Left colon (tissue), 2 donors: ENCODE measurements at regions not wholly inside any gene's neighbourhood (a gene's known extent, or its start where the extent isn't known, plus 50 kb on each side); places are given as distances from the start of the nearest gene placed in this dataset.
"Not testable (repeated sequence)": the region's sequence is repeated elsewhere in the genome, so short reads cannot be mapped to it uniquely, and the experiment has no call there.

Source experiments
- ATAC-seq: fragments of 200-7000 bp; cut with Tn5 transposase; one replicate; pipeline ENCODE4 v1.9.1; 2020; ENCODE audit warnings: mild to moderate bottlenecking, moderate library complexity
- DNase-seq, 2 donors: peaks; one replicate each; pipeline ENCODE4 v3.0.0-alpha.2; 2020
- intact Hi-C, 2 donors: fragments of 100-400 bp; cut with DNase I in 1 of 2; cut with micrococcal nuclease in 1 of 2; formaldehyde crosslinking; loops; one replicate each; pipeline versions ENCODE4 v1.11.2 to v1.14.0; 2022; cut with DNase I, micrococcal nuclease
- donor health status: DM: no; HTN: no; CAD: no.
- donor health status: DM: yes; HTN: yes; CAD: no.

DNA sequence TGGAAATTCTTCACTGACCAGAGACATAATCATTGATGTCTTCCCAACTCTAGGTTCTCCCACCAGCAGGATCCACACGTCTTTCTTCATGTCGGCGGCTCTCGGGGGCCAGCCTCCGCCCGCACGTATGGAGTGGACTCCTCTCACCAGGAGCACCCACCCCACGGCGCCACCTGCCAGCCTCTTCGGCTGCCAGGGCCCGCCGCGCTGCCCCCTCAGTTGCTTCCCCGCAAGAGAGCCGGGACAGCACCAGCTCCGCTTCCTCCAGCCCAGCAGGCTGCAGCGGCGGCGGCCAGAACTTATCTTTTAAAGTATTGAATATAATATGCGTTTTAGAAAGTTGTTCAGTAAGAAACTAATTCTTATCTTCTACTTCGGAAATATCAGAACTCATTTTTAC, 273.5 kb downstream of the LIPI start:
- intact Hi-C loops = no loop called here
- ATAC-seq (no peak), DNase-seq (no peak)

DNA sequence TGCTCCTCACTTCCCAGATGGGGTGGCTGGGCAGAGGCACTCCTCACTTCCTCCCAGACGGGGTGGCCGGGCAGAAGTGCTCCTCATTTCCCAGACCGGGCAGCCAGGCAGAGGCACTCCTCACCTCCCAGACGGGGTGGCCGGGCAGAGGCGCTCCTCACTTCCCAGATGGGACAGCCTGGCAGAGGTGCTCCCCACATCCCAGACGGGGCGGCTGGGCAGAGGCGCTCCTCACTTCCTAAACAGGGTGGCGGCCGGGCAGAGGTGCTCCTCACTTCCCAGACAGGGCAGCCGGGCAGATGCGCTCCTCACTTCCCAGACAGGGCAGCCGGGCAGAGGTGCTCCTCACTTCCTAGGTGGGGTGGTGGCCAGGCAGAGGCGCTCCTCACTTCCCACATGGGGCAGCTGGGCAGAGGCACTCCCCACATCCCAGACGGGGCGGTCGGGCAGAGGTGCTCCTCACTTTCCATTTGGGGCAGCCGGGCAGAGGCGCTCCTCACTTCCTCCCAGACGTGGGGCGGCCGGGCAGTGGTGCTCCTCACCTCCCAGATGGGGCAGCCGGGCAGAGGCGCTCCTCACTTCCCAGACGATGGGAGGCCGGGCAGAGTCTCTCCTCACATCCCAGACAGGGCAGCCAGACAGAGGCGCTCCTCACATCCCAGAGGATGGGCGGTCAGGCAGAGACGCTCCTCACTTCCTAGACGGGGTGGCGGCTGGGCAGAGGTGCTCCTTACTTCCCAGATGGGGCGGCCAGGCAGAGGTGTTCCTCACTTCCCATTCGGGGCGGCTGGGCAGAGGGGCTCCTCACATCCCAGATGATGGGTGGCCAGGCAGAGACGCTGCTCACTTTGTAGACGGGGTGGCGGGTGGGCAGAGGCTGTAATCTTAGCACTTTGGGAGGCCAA, 274.5 kb downstream of the LIPI start:
- intact Hi-C loops, DNase-seq, ATAC-seq: not testable (repeated sequence)

DNA sequence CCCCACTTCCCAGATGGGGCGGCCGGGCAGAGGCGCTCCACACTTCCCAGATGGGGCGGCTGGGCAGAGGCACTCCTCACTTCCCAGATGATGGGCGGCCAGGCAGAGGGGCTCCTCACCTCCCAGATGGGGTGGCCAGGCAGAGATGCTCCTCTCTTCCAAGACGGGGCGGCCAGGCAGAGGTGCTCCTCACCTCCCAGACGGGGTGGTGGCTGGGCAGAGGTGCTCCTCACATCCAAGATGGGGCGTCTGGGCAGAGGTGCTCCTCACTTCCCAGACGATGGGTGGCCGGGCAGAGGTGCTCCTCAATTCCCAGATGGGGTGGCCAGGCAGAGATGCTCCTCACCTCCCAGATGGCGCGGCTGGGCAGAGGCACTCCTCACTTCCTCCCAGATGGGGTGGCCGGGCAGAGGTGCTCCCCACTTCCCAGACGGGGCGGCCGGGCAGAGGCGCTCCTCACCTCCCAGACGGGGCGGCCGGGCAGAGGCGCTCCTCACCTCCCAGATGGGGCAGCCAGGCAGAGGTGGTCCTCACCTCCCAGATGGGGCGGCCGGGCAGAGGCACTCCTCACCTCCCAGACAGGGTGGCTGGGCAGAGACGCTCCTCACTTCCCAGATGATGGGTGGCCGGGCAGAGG, 275.2 kb downstream of the LIPI start:
- ATAC-seq, intact Hi-C loops, DNase-seq: not testable (repeated sequence)

DNA sequence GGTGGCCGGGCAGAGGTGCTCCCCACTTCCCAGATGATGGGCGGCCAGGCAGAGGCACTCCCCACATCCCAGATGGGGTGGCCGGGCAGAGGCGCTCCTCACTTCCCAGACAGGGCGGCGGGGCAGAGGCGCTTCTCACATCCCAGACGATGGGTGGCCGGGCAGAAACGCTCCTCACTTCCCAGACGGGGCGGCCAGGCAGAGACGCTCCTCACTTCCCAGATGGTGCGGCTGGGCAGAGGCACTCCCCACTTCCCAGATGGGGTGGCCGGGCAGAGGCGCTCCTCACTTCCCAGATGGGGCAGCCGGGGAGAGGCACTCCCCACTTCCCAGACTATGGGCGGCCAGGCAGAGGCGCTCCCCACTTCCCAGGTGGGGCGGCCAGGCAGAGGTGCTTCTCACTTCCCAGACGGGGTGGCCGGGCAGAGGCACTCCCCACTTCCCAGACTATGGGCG, 275.8 kb downstream of the LIPI start:
- DNase-seq, ATAC-seq, intact Hi-C loops: not testable (repeated sequence)

DNA sequence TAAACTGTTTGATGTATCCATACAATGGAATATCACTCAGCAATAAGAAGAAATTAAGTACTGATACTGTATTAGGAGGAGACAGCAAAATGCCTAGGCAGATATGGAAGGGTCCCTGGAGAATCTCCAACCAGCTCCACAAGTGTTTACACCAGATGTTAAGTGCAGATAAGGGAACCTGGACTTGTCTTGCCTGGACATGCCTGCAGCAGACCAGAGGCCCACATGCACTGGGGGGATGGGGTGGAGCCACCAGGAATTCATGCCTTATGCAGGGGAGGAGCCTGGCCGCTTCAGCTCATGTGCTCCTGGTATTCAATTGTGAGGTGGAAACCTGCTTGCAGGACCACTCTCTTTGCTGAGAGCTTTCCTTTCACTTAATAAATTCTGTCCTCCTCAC, 287.6 kb downstream of the LIPI start:
- not testable (repeated sequence) for DNase-seq, ATAC-seq

DNA sequence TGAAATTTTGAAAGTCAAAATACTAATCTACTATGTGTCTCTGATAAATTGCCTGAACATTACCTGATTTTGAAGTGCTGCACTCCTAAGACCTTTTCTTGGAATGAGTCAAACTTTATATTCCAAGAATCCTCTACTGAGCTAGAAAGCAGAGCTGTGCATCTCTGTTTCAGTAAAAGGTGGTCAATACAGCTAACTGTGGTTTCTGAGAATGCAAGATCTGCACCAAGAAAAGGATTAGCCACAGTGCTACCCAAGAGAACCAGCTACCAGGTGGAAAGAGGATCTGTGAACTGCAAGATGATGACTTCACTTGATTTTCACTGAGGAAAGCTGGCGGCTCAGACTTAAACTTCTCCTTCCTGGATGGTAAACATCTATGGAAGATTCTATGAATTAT, 289.3 kb downstream of the LIPI start:
- intact Hi-C loops, DNase-seq, ATAC-seq: not testable (repeated sequence)

More for the DNA sequence above, 287.6 kb downstream of the LIPI start:
- intact Hi-C loops = not testable (repeated sequence)

DNA sequence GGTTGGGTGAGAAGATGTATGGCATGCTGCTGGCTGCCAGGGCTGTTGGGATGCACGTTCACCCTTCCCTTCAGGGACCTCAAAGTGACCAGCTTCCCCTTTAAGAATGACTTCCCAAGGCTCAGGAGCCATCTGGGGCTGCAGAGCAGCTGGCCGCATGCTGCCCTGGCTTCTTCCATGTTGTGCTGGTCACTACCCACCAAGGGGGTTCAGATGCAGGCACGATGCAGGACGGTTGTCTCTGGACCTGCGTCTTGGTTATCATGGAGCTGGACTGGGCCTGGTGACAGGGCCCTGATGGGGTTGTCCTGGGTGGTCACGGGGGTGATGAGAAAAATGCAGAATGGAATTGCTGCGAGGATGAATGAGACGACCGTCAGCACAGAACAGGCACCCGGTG, 297.8 kb downstream of the POTED start:
- intact Hi-C loops, DNase-seq, ATAC-seq: not testable (repeated sequence)

DNA sequence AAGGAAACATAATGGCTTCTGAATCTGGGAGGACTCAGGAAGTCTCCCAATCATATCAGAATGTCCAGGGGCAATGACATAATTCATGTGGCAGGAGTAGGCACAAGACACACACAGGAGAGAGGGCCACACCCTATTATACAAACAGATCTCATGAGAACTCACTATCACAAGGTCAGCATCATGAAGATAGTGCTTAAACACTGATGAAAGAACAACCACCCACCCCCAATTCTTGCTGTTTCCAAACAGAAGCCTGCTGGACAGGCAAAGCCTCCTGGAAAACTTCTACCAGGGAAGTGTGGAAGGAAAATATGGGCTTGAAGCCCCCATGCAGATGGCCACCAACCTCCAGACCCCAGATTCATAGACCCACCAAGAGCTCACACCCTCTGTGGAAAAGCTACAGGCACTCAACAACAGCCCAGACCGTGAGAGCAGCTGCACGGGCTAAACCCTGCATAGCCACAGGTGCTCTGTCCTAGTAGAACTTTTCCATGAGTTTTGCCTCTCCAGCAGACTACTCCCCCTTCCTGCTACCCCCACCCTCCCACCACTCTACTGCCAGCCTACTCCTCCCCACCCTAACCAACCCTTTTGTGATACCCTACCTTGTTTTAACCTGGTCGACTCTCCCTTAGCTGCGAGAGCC, 287.1 kb downstream of the POTED start:
- intact Hi-C loops, DNase-seq, ATAC-seq: not testable (repeated sequence)

DNA sequence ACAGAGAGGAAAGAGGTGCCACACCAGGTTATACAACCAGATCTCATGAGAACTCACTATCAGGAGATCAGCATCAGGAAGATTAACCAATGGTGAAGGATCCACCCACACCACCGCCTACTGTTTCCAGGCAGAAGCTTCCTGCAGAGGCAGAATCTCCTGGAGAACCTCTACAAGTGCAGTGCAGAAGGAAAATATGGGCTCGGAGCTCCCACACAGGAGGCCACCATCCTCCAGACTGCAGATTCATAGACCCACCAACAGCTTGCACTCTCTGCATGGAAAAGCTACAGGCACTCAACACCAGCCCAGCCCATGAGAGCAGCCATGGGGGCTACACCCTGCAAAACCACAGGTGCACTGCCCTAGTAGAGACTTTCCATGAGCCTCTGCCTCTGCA, 284.0 kb downstream of the POTED start:
- ATAC-seq, intact Hi-C loops, DNase-seq: not testable (repeated sequence)

DNA sequence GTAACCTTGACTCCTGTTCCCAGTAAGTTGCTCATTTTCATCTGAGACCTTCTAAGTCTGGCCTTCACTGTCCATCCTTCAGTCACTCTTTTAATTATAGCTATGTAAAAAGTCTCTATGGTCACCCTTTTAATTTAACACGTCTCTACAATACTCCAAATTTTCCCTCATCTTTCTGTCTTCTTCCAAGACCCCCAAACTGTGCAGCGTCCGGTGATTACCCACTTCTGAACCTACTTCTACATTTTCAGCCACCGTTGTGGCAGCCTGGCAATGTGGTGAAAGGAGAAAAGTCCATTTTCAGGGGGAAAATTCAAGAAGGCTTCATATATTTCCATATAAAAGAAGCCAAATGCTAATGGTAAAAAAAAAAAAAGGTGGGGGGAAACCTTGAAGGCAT, 283.4 kb downstream of the POTED start:
- ATAC-seq, DNase-seq, intact Hi-C loops: not testable (repeated sequence)

DNA sequence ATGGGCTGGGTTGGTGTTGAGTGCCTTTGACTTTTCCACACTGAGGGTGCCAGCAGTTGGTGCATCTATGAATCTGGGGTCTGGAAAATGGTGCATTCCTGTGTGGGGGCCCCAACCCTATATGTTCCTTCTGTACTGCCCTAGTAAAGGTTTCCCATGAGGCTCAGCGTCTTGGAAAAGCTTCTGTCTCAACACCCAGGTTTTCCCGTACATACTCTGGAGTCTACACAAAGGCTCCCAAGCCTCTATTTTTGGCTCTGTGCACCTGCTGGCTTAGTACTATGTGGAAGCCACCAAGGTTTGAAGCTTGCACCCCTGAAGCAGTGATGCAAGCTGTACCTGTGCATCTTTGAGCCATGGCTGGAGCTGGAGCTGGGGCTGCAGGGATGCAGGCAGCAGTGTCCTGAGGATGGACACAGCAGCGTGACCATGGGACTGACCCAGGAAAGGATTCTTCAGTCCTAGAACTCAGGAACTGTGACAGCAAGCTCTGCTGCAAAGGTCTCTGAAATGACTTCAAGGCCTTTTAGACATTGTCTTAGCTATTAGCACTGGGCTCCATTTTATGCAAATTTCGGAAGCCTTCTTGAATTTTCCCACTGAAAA, 282.7 kb downstream of the POTED start:
- intact Hi-C loops, ATAC-seq, DNase-seq: not testable (repeated sequence)

DNA sequence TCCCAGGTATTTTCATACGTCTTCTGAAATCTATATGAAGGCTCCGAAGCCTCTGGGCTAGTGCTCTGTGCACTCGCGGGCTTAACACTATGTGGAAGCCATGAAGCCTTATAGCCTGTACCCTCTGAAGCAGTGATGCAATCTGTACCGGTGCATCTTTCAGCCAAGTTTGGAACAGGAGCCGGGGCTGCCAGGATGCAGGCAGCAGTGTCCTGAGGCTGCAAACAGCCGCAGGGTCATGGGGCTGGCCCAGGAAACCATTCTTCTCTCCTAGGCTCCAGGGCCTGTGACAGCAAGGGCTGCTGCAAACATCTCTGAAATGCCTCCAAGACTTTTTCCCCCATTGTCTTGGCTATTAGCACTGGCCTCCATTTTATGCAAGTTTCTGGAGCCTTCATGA, 279.6 kb downstream of the POTED start:
- intact Hi-C loops, ATAC-seq, DNase-seq: not testable (repeated sequence)

DNA sequence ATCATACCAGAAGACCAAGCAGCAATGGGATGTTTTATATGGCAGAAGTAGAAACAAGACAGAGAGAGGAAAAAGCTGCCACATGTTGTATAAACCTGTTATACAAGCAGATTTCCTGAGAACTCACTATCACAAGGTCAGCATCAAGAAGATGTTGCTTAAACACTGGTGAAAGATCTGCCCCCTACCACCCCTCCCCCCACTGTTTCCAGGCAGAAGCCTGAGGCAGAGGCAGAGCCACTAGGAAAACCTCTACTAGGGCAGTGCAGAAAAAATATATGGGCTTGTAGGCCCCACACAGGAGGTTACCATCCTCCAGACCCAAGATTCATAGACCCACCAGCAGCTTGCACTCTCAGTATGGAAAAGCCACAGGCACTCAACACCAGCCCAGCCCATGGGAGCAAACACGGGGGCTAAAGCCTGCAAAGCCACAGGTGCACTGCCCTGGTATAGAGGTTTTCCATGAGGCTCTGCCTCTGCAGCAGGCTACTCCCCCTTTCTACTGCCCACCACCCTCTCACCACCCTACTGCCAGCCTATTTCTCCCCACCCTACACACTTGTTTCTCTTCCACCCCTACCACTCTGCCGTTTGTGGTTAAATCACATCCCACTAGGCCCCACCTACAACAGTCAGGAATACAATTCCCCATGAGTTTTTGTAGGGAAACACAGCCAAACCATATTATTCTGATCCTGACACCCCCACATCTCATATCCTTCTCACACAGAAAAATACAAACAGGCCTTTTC, 274.2 kb downstream of the POTED start:
- DNase-seq, ATAC-seq, intact Hi-C loops: not testable (repeated sequence)

DNA sequence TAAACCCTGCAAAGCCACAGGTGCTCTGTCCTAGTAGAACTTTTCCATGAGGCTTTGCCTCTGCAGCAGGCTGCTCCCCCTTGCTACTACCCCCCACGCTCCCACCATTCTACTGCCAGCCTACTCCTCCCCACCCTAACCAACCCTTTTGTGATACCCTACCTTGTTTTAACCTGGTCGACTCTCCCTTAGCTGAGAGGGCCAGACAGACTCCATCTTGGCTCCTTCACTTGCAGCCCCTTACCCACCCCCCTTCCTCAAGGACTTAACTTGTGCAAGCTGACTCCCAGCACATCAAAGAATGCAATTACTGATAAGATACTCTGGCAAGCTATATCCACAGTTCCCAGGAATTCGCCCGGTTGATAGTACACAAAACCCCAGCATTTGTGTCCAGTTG, 267.9 kb downstream of the POTED start:
- ATAC-seq, DNase-seq, intact Hi-C loops: not testable (repeated sequence)

DNA sequence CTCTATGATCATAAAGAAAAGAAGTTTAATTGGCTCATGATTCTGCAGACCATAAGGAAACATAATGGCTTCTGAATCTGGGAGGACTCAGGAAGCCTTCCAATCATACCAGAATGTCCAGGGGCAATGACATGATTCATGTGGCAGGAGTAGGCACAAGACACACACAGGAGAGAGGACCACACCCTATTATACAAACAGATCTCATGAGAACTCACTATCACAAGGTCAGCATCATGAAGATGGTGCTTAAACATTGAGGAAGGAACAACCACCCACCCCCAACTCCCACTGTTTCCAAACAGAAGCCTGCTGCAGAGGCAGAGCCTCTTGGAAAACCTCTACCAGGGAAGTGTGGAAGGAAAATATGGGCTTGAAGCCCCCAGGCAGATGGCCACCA, 267.4 kb downstream of the POTED start:
- intact Hi-C loops, ATAC-seq, DNase-seq: not testable (repeated sequence)

DNA sequence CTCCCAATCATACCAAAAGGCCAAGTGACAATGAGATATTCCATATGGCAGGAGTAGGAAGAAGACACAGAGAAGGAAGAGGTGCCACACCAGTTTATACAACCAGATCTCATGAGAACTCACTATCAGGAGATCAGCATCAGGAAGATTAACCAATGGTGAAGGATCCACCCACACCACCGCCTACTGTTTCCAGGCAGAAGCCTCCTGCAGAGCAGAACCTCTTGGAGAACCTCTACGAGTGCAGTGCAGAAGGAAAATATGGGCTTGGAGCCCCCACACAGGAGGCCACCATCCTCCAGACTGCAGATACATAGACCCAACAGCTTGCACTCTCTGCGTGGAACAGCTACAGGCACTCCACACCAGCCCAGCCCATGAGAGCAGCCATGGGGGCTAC, 264.4 kb downstream of the POTED start:
- DNase-seq, ATAC-seq, intact Hi-C loops: not testable (repeated sequence)

DNA sequence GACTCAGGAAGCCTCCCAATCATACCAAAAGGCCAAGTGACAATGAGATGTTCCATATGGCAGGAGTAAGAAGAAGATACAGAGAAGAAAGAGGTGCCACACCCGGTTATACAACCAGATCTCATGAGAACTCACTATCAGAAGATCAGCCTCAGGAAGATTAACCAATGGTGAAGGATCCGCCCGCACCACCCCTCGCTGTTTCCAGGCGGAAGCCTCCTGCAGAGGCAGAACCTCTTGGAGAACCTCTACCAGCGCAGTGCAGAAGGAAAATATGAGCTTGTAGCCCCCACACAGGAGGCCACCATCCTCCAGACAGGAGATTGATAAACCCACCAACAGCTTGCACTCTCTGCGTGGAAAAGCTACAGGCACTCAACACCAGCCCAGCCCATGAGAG, 245.1 kb downstream of the POTED start:
- DNase-seq (no peak), ATAC-seq (no peak)
- intact Hi-C loops = no loop called here

DNA sequence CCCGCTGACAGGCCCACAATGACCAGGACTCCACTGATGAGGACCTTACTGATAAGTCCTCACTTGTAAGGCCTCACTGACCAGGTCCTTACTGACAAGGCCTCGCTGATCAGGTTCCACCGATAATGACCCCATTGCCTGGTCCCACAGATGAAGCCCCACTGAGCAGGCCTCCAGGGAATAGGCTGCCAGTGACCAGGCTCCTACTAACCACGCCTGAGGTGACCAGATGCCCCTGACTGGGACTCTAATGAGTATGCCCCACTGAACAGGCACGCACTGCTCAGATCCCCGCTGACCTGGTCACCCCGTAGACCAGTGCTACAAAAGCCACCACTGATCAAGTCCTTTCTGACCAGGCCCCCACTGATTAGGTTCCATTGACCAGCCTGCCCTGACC, 241.2 kb downstream of the POTED start:
- intact Hi-C loops, ATAC-seq, DNase-seq: not testable (repeated sequence)
